ENCODE measurements at regions not wholly inside any gene's neighbourhood (a gene's known extent, or its start where the extent isn't known, plus 50 kb on each side); places are given as distances from the start of the nearest gene placed in this dataset.

DNA sequence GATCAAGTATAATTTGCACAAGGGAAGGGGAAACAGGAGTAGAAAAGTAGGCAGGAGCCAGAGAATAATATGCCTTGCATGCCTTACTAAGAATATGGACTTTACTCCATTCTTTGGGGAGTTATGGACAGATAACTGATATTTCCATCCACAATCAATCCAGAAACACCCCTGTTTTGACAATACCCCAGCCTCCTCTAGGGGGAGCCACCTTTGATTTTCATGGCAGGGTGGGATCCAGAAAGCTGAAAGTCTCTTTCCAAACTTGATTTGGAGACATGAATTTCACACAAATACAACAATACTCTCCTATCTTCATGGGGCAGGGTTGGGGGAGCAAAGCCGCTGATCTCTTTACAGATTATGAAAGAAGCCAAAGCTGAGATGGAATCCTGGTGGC, 404.1 kb downstream of the FOXA2 start:
- TF ChIP-seq SUZ12 (IDR thresholded peaks at IDR 0.05; ENCODE audit: extremely low read depth, insufficient read depth, insufficient read length) (no peak), YY1 (IDR thresholded peaks at IDR 0.05; ENCODE audit: insufficient read depth, insufficient read length) (no peak)
